ENCODE measurements at regions not wholly inside any gene's neighbourhood (a gene's known extent, or its start where the extent isn't known, plus 50 kb on each side); places are given as distances from the start of the nearest gene placed in this dataset.

DNA sequence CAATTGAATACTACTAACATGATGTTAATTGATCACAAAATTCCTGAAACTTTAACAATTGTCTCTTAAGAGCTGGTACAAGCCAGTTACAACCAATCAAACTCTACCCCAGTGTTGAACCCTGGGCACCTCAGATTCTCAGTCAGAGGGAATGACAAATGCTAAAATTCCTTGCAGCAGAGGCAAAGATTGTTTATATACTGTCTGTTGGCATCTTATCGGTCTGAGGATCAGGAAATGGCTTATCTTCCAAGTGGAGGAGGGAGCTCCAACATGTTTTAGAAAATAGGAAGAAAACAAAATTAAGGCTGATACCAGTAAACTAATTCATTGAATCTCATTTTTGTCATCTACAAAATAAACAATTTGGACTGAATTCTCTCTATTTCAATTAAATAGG, 527.8 kb upstream of the ZNF608 start:
- no peak for DNase-seq (ENCODE audit: low read depth in 2 of 3, low spot score in 2 of 3)

DNA sequence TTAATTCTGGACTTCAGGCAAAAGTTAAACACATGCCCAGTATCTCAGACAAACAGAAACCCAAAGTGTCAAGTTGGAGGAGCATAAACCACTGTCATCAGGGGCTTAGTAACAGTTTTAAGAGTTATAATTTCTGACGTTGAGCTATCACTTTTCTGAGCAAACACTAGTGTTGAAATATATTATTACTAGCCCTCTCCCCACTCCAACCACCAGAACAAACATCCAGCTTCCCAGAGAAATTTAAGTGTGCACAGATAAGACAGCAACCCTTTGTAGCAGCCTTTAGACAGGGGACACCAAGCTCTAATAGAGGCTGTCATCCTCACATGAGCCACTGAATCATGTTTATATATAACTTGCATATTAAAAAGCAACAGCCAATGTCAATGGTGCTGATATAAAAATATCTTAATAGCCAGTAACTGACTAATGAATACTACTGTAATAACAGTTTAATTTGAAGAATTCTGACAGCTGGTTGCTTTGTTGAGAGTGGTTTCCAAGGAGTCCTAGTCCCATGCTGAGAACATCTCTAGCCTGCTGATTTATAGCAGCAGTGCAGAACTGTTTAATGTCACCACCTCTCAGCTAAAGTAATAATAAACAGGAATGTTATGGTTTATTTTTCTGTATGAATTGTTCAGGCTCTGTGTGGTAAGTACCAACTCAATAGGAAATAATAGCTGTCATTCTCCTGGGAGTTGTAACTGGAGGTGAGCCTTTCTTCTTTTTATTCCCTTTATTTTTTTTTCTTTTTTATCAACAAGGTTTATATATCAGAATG, 528.7 kb upstream of the ZNF608 start:
- DNase-seq (ENCODE audit: low read depth in 2 of 3, low spot score in 2 of 3), result no peak

DNA sequence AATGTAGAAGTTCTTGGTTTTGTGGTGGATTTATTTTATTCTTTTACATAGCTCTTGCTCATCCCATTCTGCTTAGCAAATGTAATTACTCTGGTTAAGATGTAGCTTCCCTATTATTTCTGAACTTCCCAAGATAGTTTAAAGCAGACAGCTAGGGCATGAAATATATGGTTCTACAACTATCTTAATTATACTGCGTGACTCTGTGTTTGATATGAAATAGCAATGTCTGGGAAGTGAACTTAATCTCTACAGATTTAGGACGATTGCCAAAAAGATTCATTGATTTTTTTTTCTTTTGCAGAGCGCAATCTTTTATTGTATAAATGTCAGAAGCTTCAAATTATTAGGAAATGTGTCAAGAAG, 529.3 kb upstream of the ZNF608 start:
- no peak for DNase-seq (ENCODE audit: low read depth in 2 of 3, low spot score in 2 of 3)

DNA sequence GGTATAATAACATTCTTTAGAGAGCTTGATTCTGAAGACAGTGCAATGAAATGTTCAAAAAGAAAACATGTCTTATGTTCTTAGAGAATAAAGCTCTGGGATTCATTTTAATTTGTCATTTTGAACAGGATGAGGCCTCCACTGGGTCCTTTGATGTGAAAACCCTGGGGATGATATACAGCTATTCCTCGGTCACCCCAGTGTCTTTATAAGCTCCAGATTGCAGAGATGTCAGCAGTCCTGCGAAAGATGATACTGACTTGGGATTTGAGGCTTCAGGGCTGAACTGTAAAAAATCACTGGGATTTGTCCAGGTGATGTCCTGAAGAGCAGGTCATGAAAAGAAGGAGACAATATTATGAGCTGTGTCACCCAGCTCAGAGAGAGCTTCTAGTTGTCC, 529.7 kb upstream of the ZNF608 start:
- no peak for DNase-seq (ENCODE audit: low read depth in 2 of 3, low spot score in 2 of 3)

DNA sequence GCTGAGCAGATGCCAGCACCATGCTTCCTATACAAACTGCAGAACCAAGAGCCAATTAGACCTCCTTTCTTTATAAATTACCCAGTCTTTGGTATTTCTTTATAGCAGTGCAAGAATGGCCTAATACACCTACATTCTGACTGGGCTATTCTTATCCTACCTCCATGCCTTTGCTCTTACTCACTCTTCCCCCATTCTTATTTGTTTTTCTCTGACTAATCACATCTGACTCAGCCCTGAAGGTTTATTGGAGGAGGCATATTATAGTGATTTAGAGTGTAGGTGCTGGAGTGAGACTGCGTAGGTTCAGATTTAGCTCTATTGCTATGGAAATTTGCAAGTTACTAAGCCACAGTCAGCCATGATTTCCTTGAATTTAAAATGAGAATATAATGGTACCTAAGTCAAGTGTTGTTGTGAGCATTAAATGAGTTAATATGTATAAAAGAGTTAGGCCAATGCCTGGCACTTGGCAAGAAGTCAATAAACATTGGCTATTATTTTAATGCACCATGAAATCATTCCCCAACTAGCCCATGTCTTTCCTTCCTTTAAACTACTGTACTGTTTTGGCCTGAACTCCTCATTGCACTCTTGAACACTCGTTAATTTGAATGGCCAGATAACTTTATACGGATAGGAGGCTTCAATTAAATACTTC, 531.2 kb upstream of the ZNF608 start:
- DNase-seq (ENCODE audit: low read depth in 2 of 3, low spot score in 2 of 3), result no peak

DNA sequence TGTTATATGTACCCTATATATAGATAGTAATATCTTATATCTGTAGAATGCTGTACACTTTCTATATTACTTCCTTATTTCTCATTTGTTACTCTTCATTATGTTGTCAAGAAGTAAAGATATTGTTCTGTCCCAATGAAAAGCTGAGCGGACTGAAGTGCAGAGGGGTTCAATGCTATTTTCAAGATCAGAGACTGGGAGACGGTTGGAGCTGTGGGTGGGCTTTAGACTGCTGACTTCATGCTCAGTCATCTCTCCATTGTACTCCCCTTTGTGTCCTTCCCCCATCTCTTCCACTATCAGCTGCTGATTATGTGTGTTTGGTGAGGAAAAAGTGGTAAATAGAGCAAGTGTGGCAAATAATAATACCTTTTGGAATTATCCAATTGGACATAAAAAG, 532.3 kb upstream of the ZNF608 start:
- no peak for DNase-seq (ENCODE audit: low read depth in 2 of 3, low spot score in 2 of 3)

DNA sequence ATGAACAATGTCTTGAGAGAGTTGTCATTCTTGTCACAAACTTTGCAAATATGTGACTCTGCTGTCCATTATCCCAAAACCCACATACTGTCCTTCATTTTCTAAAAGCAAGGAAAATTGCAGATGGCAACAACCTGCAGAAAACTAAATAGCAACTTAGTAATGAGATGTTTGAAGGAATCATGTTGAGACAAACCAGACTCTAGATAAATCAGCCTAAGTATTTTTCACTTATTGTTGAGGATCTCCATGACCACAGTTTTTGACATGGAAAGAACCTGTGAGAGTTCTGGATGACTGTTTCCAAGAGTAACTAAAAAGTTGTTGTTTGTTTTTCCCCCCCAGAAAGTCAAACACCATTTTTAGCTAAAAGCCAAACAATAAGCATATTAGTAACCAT, 535.2 kb upstream of the ZNF608 start:
- DNase-seq (ENCODE audit: low read depth in 2 of 3, low spot score in 2 of 3), result no peak

DNA sequence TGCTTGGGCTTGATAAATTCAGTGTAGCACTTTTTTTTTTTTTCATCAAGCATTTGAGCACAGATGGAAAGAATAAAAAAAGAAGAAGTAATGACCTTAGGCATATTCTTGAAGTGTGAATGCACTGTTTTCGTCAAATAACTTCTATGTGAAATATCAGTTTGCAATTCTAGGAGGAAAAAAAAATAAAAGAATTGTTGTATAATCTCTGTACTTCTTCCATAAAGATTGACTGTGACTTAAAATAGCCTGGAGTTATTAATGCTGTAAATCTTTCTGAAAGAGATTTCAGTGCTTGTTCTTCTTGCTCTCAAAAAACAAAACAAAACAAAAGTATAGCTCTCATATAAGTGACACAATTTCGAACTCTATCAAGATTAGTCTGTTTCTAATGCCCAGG, 536.9 kb upstream of the ZNF608 start:
- DNase-seq (ENCODE audit: low read depth in 2 of 3, low spot score in 2 of 3), result no peak

DNA sequence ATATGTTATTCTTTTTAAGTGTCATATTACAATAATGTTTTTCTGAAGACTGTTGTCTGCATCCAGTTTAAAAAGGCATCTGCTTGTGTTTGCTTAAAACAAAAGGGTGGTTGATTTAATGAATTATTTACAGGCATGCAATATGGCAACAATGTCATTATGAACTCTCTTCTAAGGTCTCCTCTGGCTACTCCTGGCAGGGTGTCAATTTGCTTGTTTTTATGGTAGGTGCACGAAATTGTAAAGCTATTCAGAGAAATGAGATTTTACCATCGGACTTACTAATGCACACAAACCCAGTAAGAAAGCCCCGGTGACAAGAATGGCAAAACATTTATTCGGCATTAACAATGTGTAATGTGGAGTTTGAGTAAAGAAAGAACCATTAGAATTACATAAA, 539.8 kb upstream of the ZNF608 start:
- DNase-seq (ENCODE audit: low read depth in 2 of 3, low spot score in 2 of 3), result no peak

DNA sequence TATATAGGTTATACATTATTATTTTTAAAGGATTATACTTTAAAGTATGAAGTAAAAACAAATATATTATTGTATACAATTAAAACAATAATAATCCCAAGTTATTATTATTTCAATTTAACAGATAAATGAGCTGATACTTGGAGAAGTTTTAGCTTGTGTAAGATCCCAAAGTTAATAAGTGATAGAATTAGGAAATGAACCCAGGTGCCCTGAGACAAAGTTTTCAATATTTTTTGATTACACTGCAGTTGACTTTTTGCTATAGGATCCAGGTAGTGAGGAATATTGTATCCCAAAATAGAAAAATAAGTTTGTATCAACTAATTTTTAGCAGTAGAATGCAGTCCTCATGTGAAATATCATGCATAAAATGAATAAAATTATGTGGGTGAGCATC, 543.2 kb upstream of the ZNF608 start:
- DNase-seq (ENCODE audit: low read depth in 2 of 3, low spot score in 2 of 3), result no peak

DNA sequence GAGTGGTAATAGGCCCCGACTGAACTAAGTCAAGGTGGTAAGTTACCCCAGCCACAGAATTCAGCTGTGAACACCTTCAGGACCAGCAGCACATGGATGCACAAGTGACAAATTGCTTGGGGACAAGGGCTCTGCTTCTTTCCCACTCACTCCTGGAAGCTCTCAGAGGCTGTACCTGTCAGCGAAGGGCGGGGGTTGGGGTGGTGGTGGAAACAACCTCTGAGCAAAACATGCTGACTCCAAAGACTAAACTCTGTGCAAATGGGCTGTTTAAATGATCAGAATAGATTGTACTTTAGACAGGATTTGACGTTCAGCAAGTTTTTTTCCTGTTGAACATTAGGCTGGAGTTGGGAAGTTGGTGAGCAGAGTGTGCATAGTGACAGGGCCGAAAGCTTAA, 544.5 kb upstream of the ZNF608 start:
- no peak for DNase-seq (ENCODE audit: low read depth in 2 of 3, low spot score in 2 of 3)

DNA sequence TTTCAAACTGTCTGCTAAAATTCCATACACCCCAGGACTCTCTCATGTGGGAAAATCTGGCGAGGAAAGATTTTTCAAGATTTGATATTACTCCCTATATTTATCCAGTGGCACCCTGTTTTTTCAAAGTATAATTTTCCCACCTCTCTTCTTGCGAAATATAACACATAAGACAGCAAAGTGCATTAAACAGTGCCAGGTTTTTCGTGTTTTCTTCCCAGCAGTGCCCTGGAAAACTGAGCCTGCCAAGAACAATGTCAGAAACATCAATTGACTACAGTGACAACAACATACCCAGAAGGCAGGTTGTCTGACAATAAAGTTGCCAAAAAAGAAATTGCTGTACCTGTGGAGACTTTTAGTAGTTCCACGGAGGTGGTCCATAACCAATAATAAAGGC, 545.0 kb upstream of the ZNF608 start:
- no peak for DNase-seq (ENCODE audit: low read depth in 2 of 3, low spot score in 2 of 3)

DNA sequence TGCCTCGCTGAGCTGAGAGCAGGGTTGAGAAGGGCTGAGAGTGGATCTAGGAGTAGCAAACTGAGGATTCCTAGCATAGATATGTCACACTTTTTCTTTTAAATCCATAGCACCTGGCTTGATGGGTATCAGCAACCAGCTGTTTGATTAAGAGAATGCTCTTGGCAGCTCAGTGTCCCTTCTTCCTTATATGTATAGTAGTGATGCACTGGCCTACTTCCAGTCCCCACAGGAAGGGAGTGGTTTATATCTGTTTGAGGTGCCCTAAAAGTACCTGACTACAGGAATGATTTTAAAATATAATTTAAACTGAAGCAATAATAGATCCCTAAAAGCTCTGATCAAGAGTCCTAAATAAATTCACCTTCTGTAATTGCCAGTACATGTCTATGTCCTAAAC, 546.8 kb upstream of the ZNF608 start:
- no peak for DNase-seq (ENCODE audit: low read depth in 2 of 3, low spot score in 2 of 3)

DNA sequence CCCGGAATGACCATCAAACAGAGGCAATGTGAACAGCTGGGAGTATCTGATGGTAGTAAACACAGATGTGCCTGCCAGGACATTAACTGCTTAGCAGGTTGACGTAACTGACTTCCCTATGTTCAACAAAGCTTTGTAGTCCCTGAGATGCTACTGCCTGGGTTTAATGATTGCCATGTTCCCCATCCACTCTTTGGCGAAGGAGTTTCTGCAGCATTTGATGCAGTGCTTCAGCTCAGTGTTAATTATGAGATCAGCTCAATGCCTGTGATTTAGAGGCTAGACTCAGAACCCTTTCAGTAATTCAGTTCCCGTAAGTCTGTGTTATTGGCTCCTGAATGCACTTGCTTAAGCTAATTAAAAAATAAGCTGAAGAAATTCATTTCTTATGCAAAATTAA, 547.3 kb upstream of the ZNF608 start:
- no peak for DNase-seq (ENCODE audit: low read depth in 2 of 3, low spot score in 2 of 3)

DNA sequence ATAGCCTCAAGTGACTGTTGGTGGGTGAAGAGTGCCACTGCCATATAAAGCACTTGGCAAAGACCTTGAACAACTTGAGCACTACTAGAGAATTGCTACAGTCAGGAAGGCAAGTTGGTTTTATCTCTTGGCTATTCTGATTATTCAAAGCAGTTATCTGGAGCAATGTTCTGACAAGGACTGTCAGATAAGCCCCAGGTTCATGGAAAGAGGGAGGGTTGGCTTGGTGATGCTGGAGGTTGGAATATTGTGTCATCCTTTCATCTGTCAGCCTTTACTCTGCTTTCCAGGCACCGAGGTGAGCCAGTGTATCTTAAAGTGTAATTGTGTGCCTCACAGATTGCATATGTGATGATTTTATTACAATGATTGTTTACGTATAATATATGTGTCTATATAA, 548.4 kb upstream of the ZNF608 start:
- DNase-seq (ENCODE audit: low read depth in 2 of 3, low spot score in 2 of 3), result no peak

DNA sequence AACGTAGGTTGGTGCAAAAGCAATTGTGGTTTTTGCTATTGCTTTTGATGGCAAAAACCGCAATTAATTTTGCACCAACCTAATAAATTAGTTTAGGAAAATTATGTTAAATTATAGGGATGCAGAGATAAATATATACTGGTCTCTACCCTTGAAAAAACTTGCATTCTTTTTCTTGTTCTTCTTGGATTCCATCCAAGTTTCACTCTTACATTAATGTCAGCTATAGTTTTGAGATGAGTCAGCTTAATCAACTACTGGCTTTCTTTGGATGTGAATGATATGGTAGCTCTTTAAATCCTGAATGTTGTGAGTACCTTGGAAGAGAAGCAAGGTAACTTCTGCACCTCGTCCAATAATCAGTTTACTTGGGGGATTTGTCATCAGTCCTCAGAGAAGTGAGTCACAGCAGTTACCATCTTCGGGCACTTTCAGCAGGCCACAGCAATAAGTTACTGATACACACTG, 549.0 kb upstream of the ZNF608 start:
- no peak for DNase-seq (ENCODE audit: low read depth in 2 of 3, low spot score in 2 of 3)

DNA sequence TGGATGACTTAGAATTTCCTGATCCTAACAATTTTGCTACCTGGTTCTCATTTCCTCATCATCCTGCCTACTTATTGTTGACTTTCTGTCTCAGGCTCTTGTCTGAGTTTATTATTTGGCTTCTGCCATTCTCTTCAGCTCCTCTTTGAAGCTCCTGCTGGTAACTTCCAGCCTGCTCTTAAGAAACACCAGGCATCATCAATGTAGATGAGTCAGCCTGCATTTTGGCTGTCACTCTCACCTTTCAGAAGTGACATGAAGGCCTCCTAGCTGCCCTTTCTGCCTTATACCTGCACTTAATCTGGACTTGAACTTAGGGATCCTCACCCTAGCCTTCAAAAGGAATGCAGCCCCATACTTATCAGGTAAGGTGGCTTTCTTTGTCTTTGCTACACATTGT, 551.8 kb upstream of the ZNF608 start:
- no peak for DNase-seq (ENCODE audit: low read depth in 2 of 3, low spot score in 2 of 3)

DNA sequence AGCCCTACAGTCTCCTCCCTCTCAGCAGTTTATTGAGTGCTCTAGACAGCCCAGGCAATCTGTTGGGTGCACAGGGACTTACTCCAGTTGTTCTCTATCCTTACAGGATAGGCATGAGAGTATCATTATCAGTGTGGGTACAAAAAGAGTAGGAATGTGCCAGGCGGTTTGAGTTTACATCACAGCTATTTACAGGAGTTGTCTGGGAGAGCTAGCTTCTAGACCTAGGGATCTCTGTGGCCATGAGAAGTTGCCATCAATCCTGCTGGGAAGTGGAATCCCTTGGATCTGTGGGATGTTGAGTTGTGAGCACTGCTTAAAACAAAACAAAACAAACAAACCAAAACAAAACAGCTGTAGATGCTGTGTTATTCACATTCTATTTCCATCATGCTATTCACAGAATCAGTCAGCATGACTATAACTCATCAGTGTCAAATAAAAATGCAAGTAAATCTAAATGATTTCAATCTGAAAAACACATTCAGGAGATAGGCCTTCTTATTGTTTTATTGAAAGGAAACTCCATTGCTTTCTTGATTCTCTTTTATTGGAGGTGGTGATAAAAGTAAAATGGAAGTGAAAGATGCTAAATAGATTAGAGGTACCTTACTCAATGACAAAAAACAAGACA, 552.4 kb upstream of the ZNF608 start:
- DNase-seq (ENCODE audit: low read depth in 2 of 3, low spot score in 2 of 3), result no peak

DNA sequence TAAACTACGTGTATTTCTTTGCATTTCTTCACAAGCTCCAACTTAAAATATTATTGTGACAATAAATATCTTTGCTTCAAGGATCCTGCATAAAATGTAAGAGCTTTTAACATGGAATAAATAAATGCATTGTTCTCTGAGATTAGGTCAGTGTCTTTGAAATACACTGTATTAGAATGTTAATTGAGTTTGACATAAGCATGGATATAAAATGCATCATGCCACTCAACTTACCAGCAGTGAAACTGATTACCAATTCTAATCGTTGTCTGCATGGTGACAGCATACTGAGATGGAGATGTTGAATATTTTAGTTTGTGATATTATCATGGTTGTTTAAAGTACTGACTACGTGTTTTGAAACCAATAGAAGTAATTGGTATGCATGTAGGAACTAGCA, 555.3 kb upstream of the ZNF608 start:
- no peak for DNase-seq (ENCODE audit: low read depth in 2 of 3, low spot score in 2 of 3)

DNA sequence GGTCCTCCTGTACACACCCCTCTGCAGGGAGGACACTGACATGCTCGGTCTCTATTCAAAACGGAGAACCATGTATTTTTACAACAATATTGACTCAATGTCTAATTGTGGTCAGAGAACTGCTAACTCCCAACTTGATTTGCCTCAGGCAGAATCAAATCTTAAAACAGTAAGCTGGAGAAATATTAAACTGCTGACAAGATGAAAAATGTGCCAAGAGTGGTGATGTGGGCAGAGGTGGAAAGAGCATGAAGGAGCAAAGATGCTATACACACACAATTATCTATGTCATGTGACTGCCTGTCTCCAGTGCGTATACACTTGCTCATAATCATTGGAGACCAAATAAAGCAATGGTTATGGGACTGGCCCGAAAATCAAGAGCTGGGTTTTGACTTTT, 556.1 kb upstream of the ZNF608 start:
- no peak for DNase-seq (ENCODE audit: low read depth in 2 of 3, low spot score in 2 of 3)

DNA sequence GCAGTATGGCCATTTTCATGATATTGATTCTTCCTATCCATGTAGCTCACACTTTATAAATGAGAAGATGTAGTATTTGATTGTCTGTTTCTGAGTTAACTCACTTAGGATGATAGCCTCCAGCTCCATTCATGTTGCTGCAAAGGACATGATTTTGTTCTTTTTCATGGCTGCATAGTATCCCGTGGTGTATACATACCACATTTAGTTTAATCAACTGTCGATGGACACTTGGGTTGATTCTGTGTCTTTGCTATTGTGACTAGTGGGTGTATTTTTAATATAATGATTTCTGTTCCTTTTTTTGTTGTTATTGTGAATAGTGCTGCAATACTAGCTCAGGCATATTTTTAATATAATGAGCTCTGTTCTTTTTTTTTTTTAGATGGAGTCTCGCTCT, 560.3 kb upstream of the ZNF608 start:
- no peak for DNase-seq (ENCODE audit: low read depth in 2 of 3, low spot score in 2 of 3)

DNA sequence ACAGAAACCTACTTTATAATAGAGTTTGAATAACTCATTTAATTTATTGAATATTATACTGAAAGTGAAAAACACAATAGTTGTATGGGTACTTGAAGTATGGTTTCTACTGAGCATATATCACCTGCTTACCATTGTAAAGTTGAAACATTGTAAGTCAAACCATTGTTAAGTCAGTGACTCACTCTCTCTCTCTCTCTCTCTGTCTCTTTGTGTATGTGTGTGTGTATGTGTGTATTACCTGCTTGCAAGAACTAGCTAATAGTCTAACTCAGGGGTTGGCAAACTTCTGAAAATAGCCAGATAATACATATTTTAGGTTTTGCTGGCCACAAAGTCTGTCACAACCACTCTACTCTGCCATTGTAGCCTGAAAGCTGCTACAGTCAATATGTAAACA, 564.3 kb upstream of the ZNF608 start:
- DNase-seq (ENCODE audit: low read depth in 2 of 3, low spot score in 2 of 3), result no peak

DNA sequence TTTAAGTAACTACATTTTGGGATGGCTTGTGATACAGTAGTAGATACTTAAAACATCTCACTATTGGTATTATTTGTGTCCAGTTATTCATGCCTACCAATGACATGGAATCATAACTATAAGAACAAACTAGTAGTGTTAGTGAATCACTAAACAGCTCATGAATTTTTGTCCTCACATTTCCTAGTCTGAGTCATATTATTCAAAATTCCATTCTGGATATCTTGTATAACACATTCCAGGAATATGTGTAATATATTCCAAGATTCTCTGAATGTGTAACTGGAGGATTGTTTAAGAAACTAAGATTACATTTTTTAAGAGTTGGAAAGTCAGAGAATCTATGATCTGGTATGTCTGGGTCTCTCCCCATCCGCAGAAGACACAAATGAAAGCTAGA, 565.3 kb upstream of the ZNF608 start:
- DNase-seq (ENCODE audit: low read depth in 2 of 3, low spot score in 2 of 3), result no peak
